CD8-positive, alpha-beta memory T cell (primary cell): ENCODE measurements at regions not wholly inside any gene's neighbourhood (a gene's known extent, or its start where the extent isn't known, plus 50 kb on each side); places are given as distances from the start of the nearest gene placed in this dataset.

Experiments used
- CTCF ChIA-PET: fragments of 350-600 bp; sonication (Branson Sonifier 250); formaldehyde crosslinking; loops from one replicate; lab custom pipeline; 2021; ENCODE audit warnings: antibody characterized with exemption; lab: Charles Lee
- POLR2A ChIA-PET: fragments of 350-600 bp; sonication (Branson Sonifier 250); formaldehyde crosslinking; loops from one replicate; lab custom pipeline; 2021; ENCODE audit warnings: antibody characterized with exemption; lab: Charles Lee
- DNase-seq, 5 donors: peaks; one replicate each; pipeline versions ENCODE4 v3.0.0 to v3.0.0-alpha.2; 2020 to 2022; ENCODE audit warnings: mixed read lengths in 1 of 5
- H3K27ac ChIP-seq: one replicate; pipeline ENCODE4 v1.7.0; 2013; ENCODE audit warnings: low read depth, mild to moderate bottlenecking, low read length, moderate library complexity
- H3K27me3 ChIP-seq: 2 replicates; pipeline ENCODE4 v1.7.0; 2013; ENCODE audit warnings: low read length, mild to moderate bottlenecking; ENCODE audit not compliant: insufficient read depth, poor library complexity, severe bottlenecking
- H3K36me3 ChIP-seq: 2 replicates; pipeline ENCODE4 v1.7.0; 2013; ENCODE audit warnings: mild to moderate bottlenecking, low read length, moderate library complexity; ENCODE audit not compliant: insufficient read depth
- H3K4me1 ChIP-seq: 2 replicates; pipeline ENCODE4 v1.7.0; 2013; ENCODE audit warnings: mild to moderate bottlenecking, low read length, moderate library complexity; ENCODE audit not compliant: insufficient read depth
- H3K4me3 ChIP-seq: 2 replicates; pipeline ENCODE4 v1.7.0; 2013; ENCODE audit warnings: mild to moderate bottlenecking, low read length
- H3K9me3 ChIP-seq: 2 replicates; pipeline ENCODE4 v1.7.0; 2013; ENCODE audit warnings: mild to moderate bottlenecking, low read length
- H3K27ac Mint-ChIP-seq, 8 donors: one replicate each; pipeline ENCODE4 v1.8.0; 2020 to 2021; ENCODE audit warnings: mixed read lengths in 8 of 8, mild to moderate bottlenecking in 6 of 8, inconsistent platforms in 3 of 8, moderate library complexity in 3 of 8
- H3K27me3 Mint-ChIP-seq, 2 donors: one replicate each; pipeline ENCODE4 v1.8.0; 2020 to 2021; ENCODE audit warnings: mixed read lengths in 2 of 2, mild to moderate bottlenecking in 1 of 2, moderate library complexity in 1 of 2
- H3K36me3 Mint-ChIP-seq, 3 donors: one replicate each; pipeline ENCODE4 v1.8.0; 2020 to 2021; ENCODE audit warnings: mixed read lengths in 3 of 3, inconsistent platforms in 1 of 3, mild to moderate bottlenecking in 1 of 3
- H3K4me1 Mint-ChIP-seq, 3 donors: one replicate each; pipeline ENCODE4 v1.8.0; 2020 to 2021; ENCODE audit warnings: mixed read lengths in 3 of 3, inconsistent platforms in 1 of 3, mild to moderate bottlenecking in 1 of 3
- H3K4me3 Mint-ChIP-seq, 7 donors: one replicate each; pipeline ENCODE4 v1.8.0; 2020 to 2021; ENCODE audit warnings: mixed read lengths in 7 of 7, mild to moderate bottlenecking in 6 of 7, moderate library complexity in 4 of 7, inconsistent platforms in 2 of 7
- H3K9me3 Mint-ChIP-seq, 5 donors: one replicate each; pipeline ENCODE4 v1.8.0; 2020 to 2022; ENCODE audit warnings: mixed read lengths in 5 of 5, mild to moderate bottlenecking in 3 of 5, moderate library complexity in 2 of 5, inconsistent platforms in 1 of 5

GRCh38 chr1:56236688-56237087 is 342.7 kb downstream of the PLPP3 start:
- no peak for DNase-seq
- Mint-ChIP-seq H3K9me3 (peaks cover 2 to 6% (median 5%) of the 10 kb centered on the region in 5 donors), H3K36me3 (no peaks in the 10 kb centered on the region), H3K4me3 (no peak overlapping the region), H3K4me1 (no peaks in the 10 kb centered on the region), H3K27ac (no peak overlapping the region), H3K27me3 (no peaks in the 10 kb centered on the region)
- Histone ChIP-seq H3K9me3 (no peaks in the 10 kb centered on the region), H3K4me3 (no peak overlapping the region), H3K4me1 (no peaks in the 10 kb centered on the region), H3K36me3 (no peaks in the 10 kb centered on the region), H3K27me3 (no peaks in the 10 kb centered on the region), H3K27ac (no peak overlapping the region)
- CTCF ChIA-PET = no interaction called here
- POLR2A ChIA-PET = no interaction called here

GRCh38 chr1:56235909-56236510 is 343.4 kb downstream of the PLPP3 start:
- no peaks in the 10 kb centered on the region for H3K9me3 ChIP-seq

GRCh38 chr1:56229186-56229585 is 350.2 kb downstream of the PLPP3 start:
- H3K27ac Mint-ChIP-seq = no peak overlapping the region

More at GRCh38 chr1:56235909-56236510, 343.4 kb downstream of the PLPP3 start:
- Histone ChIP-seq H3K27me3 (no peaks in the 10 kb centered on the region), H3K4me1 (no peaks in the 10 kb centered on the region), H3K27ac (no peak overlapping the region), H3K4me3 (no peak overlapping the region), H3K36me3 (no peaks in the 10 kb centered on the region)
- no peaks in the 10 kb centered on the region for H3K36me3 Mint-ChIP-seq
- no peaks in the 10 kb centered on the region for H3K4me1 Mint-ChIP-seq
- ChIA-PET CTCF (no interaction called here), POLR2A (no interaction called here)
- no peak overlapping the region for H3K4me3 Mint-ChIP-seq
- no peak for DNase-seq
- no peak overlapping the region for H3K27ac Mint-ChIP-seq
- no peaks in the 10 kb centered on the region for H3K27me3 Mint-ChIP-seq
- H3K9me3 Mint-ChIP-seq = peaks cover 2 to 6% (median 3%) of the 10 kb centered on the region in 5 donors

GRCh38 chr1:56227886-56228285 is 351.5 kb downstream of the PLPP3 start:
- H3K9me3 Mint-ChIP-seq = peaks cover 0 to 8% (median 2%) of the 10 kb centered on the region in 5 donors
- ChIA-PET CTCF (no interaction called here), POLR2A (no interaction called here)
- no peak overlapping the region for H3K4me3 ChIP-seq
- peaks cover 0 to 2% of the 10 kb centered on the region in 2 donors for H3K27me3 Mint-ChIP-seq
- no peaks in the 10 kb centered on the region for H3K27me3 ChIP-seq
- no peak for DNase-seq
- no peaks in the 10 kb centered on the region for H3K36me3 ChIP-seq
- H3K27ac Mint-ChIP-seq = no peak overlapping the region
- no peaks in the 10 kb centered on the region for H3K4me1 ChIP-seq
- no peak overlapping the region for H3K27ac ChIP-seq
- H3K4me3 Mint-ChIP-seq = no peak overlapping the region
- H3K4me1 Mint-ChIP-seq = no peaks in the 10 kb centered on the region
- H3K36me3 Mint-ChIP-seq = no peaks in the 10 kb centered on the region
- no peaks in the 10 kb centered on the region for H3K9me3 ChIP-seq

More at GRCh38 chr1:56229186-56229585, 350.2 kb downstream of the PLPP3 start:
- Mint-ChIP-seq H3K9me3 (peaks cover 0 to 5% (median 2%) of the 10 kb centered on the region in 5 donors), H3K27me3 (peaks cover 0 to 2% of the 10 kb centered on the region in 2 donors), H3K4me1 (no peaks in the 10 kb centered on the region), H3K4me3 (no peak overlapping the region), H3K36me3 (no peaks in the 10 kb centered on the region)
- Histone ChIP-seq H3K4me1 (no peaks in the 10 kb centered on the region), H3K27me3 (no peaks in the 10 kb centered on the region), H3K9me3 (no peaks in the 10 kb centered on the region), H3K27ac (no peak overlapping the region), H3K36me3 (no peaks in the 10 kb centered on the region), H3K4me3 (no peak overlapping the region)
- DNase-seq = no peak
- CTCF ChIA-PET = no interaction called here
- POLR2A ChIA-PET = no interaction called here

- Histone ChIP-seq H3K27me3 (no peaks in the 10 kb centered on the region), H3K9me3 (no peaks in the 10 kb centered on the region), H3K27ac (no peak overlapping the region), H3K4me3 (no peak overlapping the region), H3K36me3 (no peaks in the 10 kb centered on the region), H3K4me1 (no peaks in the 10 kb centered on the region)
- Mint-ChIP-seq H3K27ac (no peak overlapping the region), H3K27me3 (peaks cover 0 to 2% of the 10 kb centered on the region in 2 donors), H3K4me3 (no peak overlapping the region), H3K9me3 (peaks cover 0 to 8% (median 2%) of the 10 kb centered on the region in 5 donors), H3K36me3 (no peaks in the 10 kb centered on the region), H3K4me1 (no peaks in the 10 kb centered on the region)
- POLR2A ChIA-PET = no interaction called here
- DNase-seq = no peak
- CTCF ChIA-PET = no interaction called here
Observed at GRCh38 chr1:56227401-56227800, 352.0 kb downstream of the PLPP3 start.

GRCh38 chr1:56225964-56226815 is 353.2 kb downstream of the PLPP3 start:
- Mint-ChIP-seq H3K27ac (no peak overlapping the region), H3K4me1 (no peaks in the 10 kb centered on the region), H3K36me3 (no peaks in the 10 kb centered on the region), H3K4me3 (no peak overlapping the region), H3K9me3 (peaks cover 0 to 8% (median 0%) of the 10 kb centered on the region in 5 donors), H3K27me3 (peaks cover 0 to 2% of the 10 kb centered on the region in 2 donors)
- no peak overlapping the region for H3K4me3 ChIP-seq
- H3K27ac ChIP-seq = no peak overlapping the region
- H3K27me3 ChIP-seq = no peaks in the 10 kb centered on the region
- no peak for DNase-seq
- H3K36me3 ChIP-seq = no peaks in the 10 kb centered on the region
- H3K9me3 ChIP-seq = no peaks in the 10 kb centered on the region
- H3K4me1 ChIP-seq = no peaks in the 10 kb centered on the region
- POLR2A ChIA-PET = no interaction called here
- CTCF ChIA-PET = no interaction called here

GRCh38 chr1:56223968-56224367 is 355.4 kb downstream of the PLPP3 start:
- DNase-seq = no peak
- Histone ChIP-seq H3K27me3 (no peaks in the 10 kb centered on the region), H3K27ac (no peak overlapping the region), H3K4me3 (no peak overlapping the region), H3K9me3 (no peaks in the 10 kb centered on the region), H3K4me1 (no peaks in the 10 kb centered on the region), H3K36me3 (no peaks in the 10 kb centered on the region)
- peaks cover 0 to 8% (median 0%) of the 10 kb centered on the region in 5 donors for H3K9me3 Mint-ChIP-seq
- H3K27me3 Mint-ChIP-seq = peaks cover 0 to 2% of the 10 kb centered on the region in 2 donors
- no peak overlapping the region for H3K27ac Mint-ChIP-seq
- no peak overlapping the region for H3K4me3 Mint-ChIP-seq
- H3K36me3 Mint-ChIP-seq = no peaks in the 10 kb centered on the region
- H3K4me1 Mint-ChIP-seq = no peaks in the 10 kb centered on the region
- ChIA-PET CTCF (no interaction called here), POLR2A (no interaction called here)

- DNase-seq = no peak
- H3K27ac ChIP-seq = no peak overlapping the region
- H3K36me3 ChIP-seq = no peaks in the 10 kb centered on the region
- CTCF ChIA-PET = no interaction called here
- H3K4me1 ChIP-seq = no peaks in the 10 kb centered on the region
- H3K4me3 ChIP-seq = no peak overlapping the region
- POLR2A ChIA-PET = no interaction called here
- no peaks in the 10 kb centered on the region for H3K27me3 ChIP-seq
- H3K27ac Mint-ChIP-seq = no peak overlapping the region
- no peaks in the 10 kb centered on the region for H3K36me3 Mint-ChIP-seq
- H3K9me3 Mint-ChIP-seq = peaks cover 0 to 8% (median 0%) of the 10 kb centered on the region in 5 donors
- H3K9me3 ChIP-seq = no peaks in the 10 kb centered on the region
- peaks cover 0 to under 1% of the 10 kb centered on the region in 2 donors for H3K27me3 Mint-ChIP-seq
- H3K4me3 Mint-ChIP-seq = no peak overlapping the region
- H3K4me1 Mint-ChIP-seq = no peaks in the 10 kb centered on the region
Observed at GRCh38 chr1:56222914-56223540, 356.3 kb downstream of the PLPP3 start.
